ENCODE measurements at regions not wholly inside any gene's neighbourhood (a gene's known extent, or its start where the extent isn't known, plus 50 kb on each side); places are given as distances from the start of the nearest gene placed in this dataset.
"Not testable (repeated sequence)": the region's sequence is repeated elsewhere in the genome, so short reads cannot be mapped to it uniquely, and the experiment has no call there.

GRCh38 chr2:39996653-39997080, 217.6 kb upstream of the THUMPD2 start:
- peak; percentile 13 for DNase-seq

GRCh38 chr2:39995005-39995737, 216.1 kb upstream of the THUMPD2 start:
- no peak for DNase-seq

- DNase-seq = no peak
Observed at GRCh38 chr2:39994151-39994550, 215.1 kb upstream of the THUMPD2 start.

GRCh38 chr2:39991298-39991697, 212.2 kb upstream of the THUMPD2 start:
- DNase-seq = no peak

- no peak for DNase-seq
Observed at GRCh38 chr2:39990335-39990900, 211.4 kb upstream of the THUMPD2 start.

- DNase-seq = no peak
Observed at GRCh38 chr2:39989888-39990287, 210.8 kb upstream of the THUMPD2 start.

- DNase-seq = no peak
Observed at GRCh38 chr2:39981883-39982311, 202.8 kb upstream of the THUMPD2 start.

GRCh38 chr2:39975476-39976020, 196.5 kb upstream of the THUMPD2 start:
- DNase-seq = no peak

GRCh38 chr2:39968037-39968436, 189.0 kb upstream of the THUMPD2 start:
- DNase-seq = no peak

- DNase-seq = not testable (repeated sequence)
Observed at GRCh38 chr2:39960681-39961080, 181.6 kb upstream of the THUMPD2 start.

- no peak for DNase-seq
Observed at GRCh38 chr2:39954346-39954745, 175.3 kb upstream of the THUMPD2 start.

GRCh38 chr2:39949131-39949530, 170.1 kb upstream of the THUMPD2 start:
- no peak for DNase-seq

- no peak for DNase-seq
Observed at GRCh38 chr2:39948016-39948719, 169.1 kb upstream of the THUMPD2 start.

- peak; percentile 26 for DNase-seq
Observed at GRCh38 chr2:39947294-39948015, 168.4 kb upstream of the THUMPD2 start.

GRCh38 chr2:39942950-39943349, 163.9 kb upstream of the THUMPD2 start:
- no peak for DNase-seq

GRCh38 chr2:39938035-39938835, 159.2 kb upstream of the THUMPD2 start:
- DNase-seq = no peak

- no peak for DNase-seq
Observed at GRCh38 chr2:39937621-39938020, 158.6 kb upstream of the THUMPD2 start.

- DNase-seq = no peak
Observed at GRCh38 chr2:39934851-39935250, 155.8 kb upstream of the THUMPD2 start.

- no peak for DNase-seq
Observed at GRCh38 chr2:39933196-39933595, 154.1 kb upstream of the THUMPD2 start.

- no peak for DNase-seq
Observed at GRCh38 chr2:39932198-39932597, 153.1 kb upstream of the THUMPD2 start.

GRCh38 chr2:39930175-39930917, 151.3 kb upstream of the THUMPD2 start:
- DNase-seq = no peak
